NCI-H345 (cell line): ENCODE measurements at regions not wholly inside any gene's neighbourhood (a gene's known extent, or its start where the extent isn't known, plus 50 kb on each side); places are given as distances from the start of the nearest gene placed in this dataset.

Source experiments
- DNase-seq: peaks from one replicate; lab custom pipeline; 2025; lab: John Stamatoyannopoulos, UW

DNA sequence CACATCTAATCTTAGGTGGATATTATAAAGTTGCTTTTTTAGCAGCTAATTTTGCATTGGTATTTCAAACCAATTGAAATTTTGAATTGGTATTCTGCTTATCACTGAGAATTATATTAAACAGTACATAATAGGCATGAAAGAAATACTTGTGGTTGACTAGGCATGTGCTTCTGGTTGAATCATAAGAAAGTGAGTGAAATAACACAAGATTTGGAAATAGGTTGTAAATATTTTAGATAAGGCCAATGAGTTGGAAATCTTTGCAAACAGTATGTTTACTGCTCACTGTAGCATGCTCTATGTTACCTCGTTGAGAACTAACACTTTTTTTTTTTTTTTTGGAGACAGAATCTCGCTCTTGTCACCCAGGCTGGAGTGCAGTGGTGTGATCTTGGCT is 66.8 kb upstream of the RFC3 start:
- DNase-seq = no peak

DNA sequence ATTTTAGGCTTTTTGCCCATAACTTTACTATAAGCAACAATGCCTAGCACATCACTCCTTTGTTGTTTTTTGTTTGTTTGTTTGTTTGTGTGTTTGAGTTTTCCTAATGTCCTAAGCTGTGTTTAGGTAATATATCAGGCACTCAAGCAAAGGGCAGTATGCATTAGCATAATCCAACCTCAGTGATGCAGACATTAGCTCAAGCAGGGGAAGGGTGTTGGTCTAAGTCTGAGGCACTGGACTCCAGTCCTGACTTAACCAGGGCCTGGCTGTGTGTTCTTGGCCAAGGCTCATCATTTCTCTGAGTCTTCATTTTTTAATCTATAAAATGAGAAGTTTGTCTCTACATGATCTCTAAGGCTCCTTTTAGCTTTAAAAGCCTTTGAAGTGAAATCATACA is 65.9 kb upstream of the RFC3 start:
- DNase-seq = no peak

DNA sequence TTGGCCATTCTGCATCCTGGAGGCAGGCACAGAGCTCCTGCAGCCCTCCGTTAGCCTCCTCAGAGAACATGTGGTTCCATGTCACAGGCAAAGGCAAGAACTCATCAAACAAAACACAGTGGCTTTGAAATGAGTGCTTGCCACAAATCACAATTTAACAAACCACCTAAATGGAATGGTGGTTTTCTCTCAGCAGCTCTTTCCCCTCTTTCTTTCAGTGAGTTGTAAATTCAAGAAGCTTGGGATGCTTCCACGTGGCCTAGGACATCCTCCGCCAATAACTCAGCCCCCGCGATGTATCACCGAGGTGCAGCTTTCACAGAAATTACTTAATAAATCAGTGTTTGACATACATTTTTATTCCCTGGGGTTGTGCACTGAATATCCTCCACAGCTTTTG is 65.4 kb upstream of the RFC3 start:
- DNase-seq = no peak

DNA sequence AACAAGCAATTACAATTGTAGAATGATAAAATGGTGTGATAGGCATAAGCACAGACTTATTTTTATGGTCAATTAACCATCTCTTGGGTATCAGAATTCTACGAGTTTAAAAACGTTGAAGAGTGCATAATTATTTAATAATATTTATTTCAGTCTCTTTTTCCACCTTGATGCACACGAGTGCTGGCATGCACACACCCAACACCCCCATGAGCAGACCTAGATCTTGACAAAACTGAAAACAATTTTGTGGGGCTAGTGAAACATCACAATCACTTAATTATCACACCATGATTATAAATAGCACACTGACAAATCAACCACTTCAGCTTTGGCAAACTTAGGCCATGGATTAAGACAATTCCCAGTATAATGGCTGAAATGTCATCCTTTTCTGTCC is 61.0 kb upstream of the RFC3 start:
- no peak for DNase-seq

GRCh38 chr13:33757713-33758112 is 60.2 kb upstream of the RFC3 start:
- DNase-seq = no peak

GRCh38 chr13:33758113-33758512 is 59.8 kb upstream of the RFC3 start:
- DNase-seq = no peak

DNA sequence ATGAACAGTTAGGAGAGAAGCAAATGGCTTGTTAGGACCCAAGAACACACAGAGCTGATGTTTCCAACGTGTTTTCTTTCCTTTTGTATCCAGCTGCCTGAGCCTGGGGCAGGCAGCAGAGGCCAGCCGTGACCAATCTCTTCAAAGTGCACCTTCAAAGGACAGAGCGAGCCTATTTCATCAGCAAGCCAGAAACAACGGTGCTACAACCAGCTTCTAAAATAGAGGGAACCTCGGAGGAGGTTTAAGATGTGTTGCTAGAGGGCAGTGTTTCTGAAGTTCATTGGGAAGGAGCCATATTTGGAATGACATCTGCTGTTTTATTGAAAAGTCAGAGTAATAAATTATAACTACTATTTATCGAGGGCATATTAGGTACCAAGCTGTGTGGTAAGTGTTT is 56.2 kb upstream of the RFC3 start:
- peak; percentile 59 for DNase-seq

GRCh38 chr13:33763021-33763420 is 54.9 kb upstream of the RFC3 start:
- no peak for DNase-seq

GRCh38 chr13:33764716-33765115 is 53.2 kb upstream of the RFC3 start:
- peak; percentile 37 for DNase-seq

GRCh38 chr13:33766329-33767123 is 51.4 kb upstream of the RFC3 start:
- no peak for DNase-seq

DNA sequence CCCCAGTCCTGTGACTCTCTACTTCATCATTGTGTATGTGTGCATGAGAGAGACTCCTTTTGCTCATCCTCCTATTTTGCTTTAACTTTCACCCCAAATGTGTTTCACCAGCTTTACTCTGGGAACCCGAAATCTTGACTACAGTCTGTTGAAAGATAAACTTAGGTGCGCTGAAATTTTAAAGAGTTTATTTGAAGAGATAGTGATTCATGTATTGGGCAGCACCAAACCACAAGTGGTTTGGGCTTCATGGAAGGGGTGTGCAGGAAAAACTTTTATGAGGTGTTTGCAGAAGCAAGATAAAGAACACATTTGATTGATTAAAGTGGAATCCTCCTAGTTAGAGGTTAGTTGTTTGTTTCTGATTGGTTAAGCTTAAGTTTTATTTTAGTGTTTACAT is 50.8 kb upstream of the RFC3 start:
- DNase-seq = no peak
